ENCODE measurements at regions not wholly inside any gene's neighbourhood (a gene's known extent, or its start where the extent isn't known, plus 50 kb on each side); places are given as distances from the start of the nearest gene placed in this dataset.

GRCh38 chr1:22349362-22350043 is 102.1 kb upstream of the ZBTB40 start:
- TF ChIP-seq CTCF (IDR thresholded peaks at IDR 0.05; ENCODE audit: low read depth, low read length, poor library complexity, severe bottlenecking) (no peak), EZH2phosphoT487 (IDR thresholded peaks at IDR 0.05; ENCODE audit: borderline replicate concordance, low read length) (no peak)
